Right lobe of liver (tissue), 4 donors: ENCODE measurements at regions not wholly inside any gene's neighbourhood (a gene's known extent, or its start where the extent isn't known, plus 50 kb on each side); places are given as distances from the start of the nearest gene placed in this dataset.

Source experiments
- POLR2A ChIP-seq: fragments of 450-650 bp; IDR thresholded peaks from one replicate; pipeline ENCODE4 v1.6.1; 2017; ENCODE audit warnings: antibody characterized with exemption, mild to moderate bottlenecking
- TF ChIP-seq, protein P1 (sequence below), 4 donors: fragments of 200-600 bp in 3 of 4; fragments of 450-650 bp in 1 of 4; IDR thresholded peaks; one replicate each; pipeline versions ENCODE4 v1.5.1 to v1.8.0; 2016 to 2022; ENCODE audit warnings: antibody characterized with exemption in 4 of 4, mild to moderate bottlenecking in 2 of 4
- donor health status: DM: no; HTN: no; CAD: no.
- donor health status: DM: no; HTN: no; CAD: no.
- donor health status: DM: no; HTN: yes; CAD: no.

DNA sequence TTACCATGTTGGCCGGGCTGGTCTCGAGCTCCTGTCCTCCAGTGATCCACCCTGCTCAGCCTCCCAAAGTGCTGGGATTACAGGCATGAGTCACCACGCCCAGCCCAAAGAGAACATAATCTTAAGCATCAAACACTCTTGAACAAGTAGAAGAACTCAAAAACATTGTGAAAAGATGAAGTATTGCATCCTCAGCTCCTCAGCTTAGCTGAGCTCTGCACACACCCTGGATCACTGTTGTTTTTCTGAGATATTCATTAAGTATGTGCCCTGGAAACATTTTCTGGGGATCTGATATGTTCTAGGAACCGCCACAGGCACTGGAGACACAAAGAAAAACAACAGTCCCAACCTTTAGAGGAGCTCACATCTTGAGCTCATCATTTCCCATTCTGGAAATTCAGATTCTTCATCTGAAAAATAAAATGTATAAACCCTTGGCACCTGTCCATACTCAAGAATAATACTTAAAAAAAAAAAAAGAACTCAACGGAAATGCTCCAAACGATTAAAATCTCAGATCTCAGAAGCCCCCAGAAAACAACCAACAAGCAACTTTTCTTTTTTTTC is 62.2 kb upstream of the ZNF462 start:
- TF ChIP-seq, protein P1, sequence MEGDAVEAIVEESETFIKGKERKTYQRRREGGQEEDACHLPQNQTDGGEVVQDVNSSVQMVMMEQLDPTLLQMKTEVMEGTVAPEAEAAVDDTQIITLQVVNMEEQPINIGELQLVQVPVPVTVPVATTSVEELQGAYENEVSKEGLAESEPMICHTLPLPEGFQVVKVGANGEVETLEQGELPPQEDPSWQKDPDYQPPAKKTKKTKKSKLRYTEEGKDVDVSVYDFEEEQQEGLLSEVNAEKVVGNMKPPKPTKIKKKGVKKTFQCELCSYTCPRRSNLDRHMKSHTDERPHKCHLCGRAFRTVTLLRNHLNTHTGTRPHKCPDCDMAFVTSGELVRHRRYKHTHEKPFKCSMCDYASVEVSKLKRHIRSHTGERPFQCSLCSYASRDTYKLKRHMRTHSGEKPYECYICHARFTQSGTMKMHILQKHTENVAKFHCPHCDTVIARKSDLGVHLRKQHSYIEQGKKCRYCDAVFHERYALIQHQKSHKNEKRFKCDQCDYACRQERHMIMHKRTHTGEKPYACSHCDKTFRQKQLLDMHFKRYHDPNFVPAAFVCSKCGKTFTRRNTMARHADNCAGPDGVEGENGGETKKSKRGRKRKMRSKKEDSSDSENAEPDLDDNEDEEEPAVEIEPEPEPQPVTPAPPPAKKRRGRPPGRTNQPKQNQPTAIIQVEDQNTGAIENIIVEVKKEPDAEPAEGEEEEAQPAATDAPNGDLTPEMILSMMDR (IDR thresholded peaks at IDR 0.05) = no peak
- TF ChIP-seq POLR2A = no peak
